ENCODE measurements at regions not wholly inside any gene's neighbourhood (a gene's known extent, or its start where the extent isn't known, plus 50 kb on each side); places are given as distances from the start of the nearest gene placed in this dataset.

- H3K4ac ChIP-seq (replicated peaks; ENCODE audit: insufficient read length, low read depth, low read length): no peak overlapping the region
- H4K20me1 ChIP-seq (replicated peaks in 1 of 2; ENCODE audit: control insufficient read depth in 1 of 2, insufficient read depth in 2 of 2, low read length in 2 of 2): no peaks in the 10 kb centered on the region
- DNase-seq (ENCODE audit: low read depth in 1 of 2, low spot score in 2 of 2): no peak
- no peak overlapping the region for H3K9ac ChIP-seq (replicated peaks in 1 of 4; ENCODE audit: extremely low read depth in 1 of 4, low read depth in 3 of 4, low read length in 3 of 4)
- H3K79me1 ChIP-seq (ENCODE audit: low read depth, low read length): no peaks in the 10 kb centered on the region
- H2BK120ac ChIP-seq (replicated peaks; ENCODE audit: low read depth, low read length): no peak overlapping the region
- no peaks in the 10 kb centered on the region for H3K36me3 ChIP-seq (ENCODE audit: control insufficient read depth in 2 of 4, insufficient read depth in 4 of 4, low read length in 3 of 4)
- H3K27ac ChIP-seq (ENCODE audit: low read depth, low read length): no peak overlapping the region
- FAIRE-seq: no peak
- ChIA-PET POLR2A (ENCODE audit: partially characterized antibody) (no interaction called here), CTCF (ENCODE audit: partially characterized antibody) (no interaction called here)
- H3K9me3 ChIP-seq (ENCODE audit: insufficient read depth in 2 of 2, low read depth in 1 of 2, low read length in 1 of 2): no peaks in the 10 kb centered on the region
- 88% methylated on average over 1 of the region's 1 CpG; no CpG with 5 or more reads in 1 of the 2 experiments for WGBS, 2 experiments (ENCODE audit: extremely low coverage in 1 of 2, insufficient coverage in 1 of 2, insufficient read length in 1 of 2, insufficient replicate concordance in 2 of 2, low coverage in 1 of 2, low lambda C conversion rate in 2 of 2, missing lambda C conversion rate in 1 of 2)
- no peak overlapping the region for H2BK12ac ChIP-seq (ENCODE audit: low read depth, low read length)
- H3K79me2 ChIP-seq (ENCODE audit: control insufficient read depth in 1 of 2, insufficient read depth in 2 of 2, low read length in 2 of 2): no peaks in the 10 kb centered on the region
- H3K4me2 ChIP-seq (ENCODE audit: insufficient read depth in 1 of 2, low read depth in 2 of 2, low read length in 2 of 2): no peak overlapping the region
- H2BK5ac ChIP-seq (ENCODE audit: low read depth, low read length): no peak overlapping the region
- no peak overlapping the region for H2AK5ac ChIP-seq (ENCODE audit: low read depth, low read length)
- H3K23me2 ChIP-seq (ENCODE audit: low read depth, low read length): no peaks in the 10 kb centered on the region
- H3K14ac ChIP-seq (ENCODE audit: insufficient read length): no peak overlapping the region
- no peak overlapping the region for H2AFZ ChIP-seq (ENCODE audit: low read length)
- no peak overlapping the region for H3K18ac ChIP-seq (ENCODE audit: extremely low read depth, low read length)
- no peak overlapping the region for H3K23ac ChIP-seq (ENCODE audit: insufficient read length)
- no peaks in the 10 kb centered on the region for H3K27me3 ChIP-seq (replicated peaks in 1 of 4; ENCODE audit: control insufficient read depth in 3 of 4, extremely low read depth in 1 of 4, insufficient read depth in 3 of 4, low read length in 3 of 4)
- H2BK20ac ChIP-seq (ENCODE audit: low read length): no peak overlapping the region
- H4K91ac ChIP-seq (replicated peaks; ENCODE audit: insufficient read length, low read length): no peak overlapping the region
- H4K5ac ChIP-seq (ENCODE audit: insufficient read length, low read depth, low read length): no peak overlapping the region
- H3K4me1 ChIP-seq (replicated peaks in 1 of 4; ENCODE audit: control insufficient read depth in 3 of 4, insufficient read depth in 4 of 4, low read length in 3 of 4): no peaks in the 10 kb centered on the region
- H2BK15ac ChIP-seq (ENCODE audit: low read length): no peak overlapping the region
- no peak overlapping the region for H3K4me3 ChIP-seq (ENCODE audit: extremely low read depth in 1 of 4, insufficient read depth in 2 of 4, low read depth in 3 of 4, low read length in 4 of 4)
- H3K56ac ChIP-seq (replicated peaks; ENCODE audit: insufficient read length, low read depth, low read length): no peak overlapping the region
- no peak overlapping the region for H4K8ac ChIP-seq (ENCODE audit: extremely low read depth, insufficient read depth, low read length)
- no peak for TF ChIP-seq ASH2L (IDR thresholded peaks at IDR 0.05; ENCODE audit: low read length)
- TF ChIP-seq CHD1 (IDR thresholded peaks at IDR 0.05; ENCODE audit: low read depth, low read length): no peak
Observed at GRCh38 chr3:36229496-36229895, 150.8 kb upstream of the STAC start.

Data from H1 (cell line).